Neural progenitor cell (in vitro differentiated cells): ENCODE measurements at regions not wholly inside any gene's neighbourhood (a gene's known extent, or its start where the extent isn't known, plus 50 kb on each side); places are given as distances from the start of the nearest gene placed in this dataset.

Experiments
- CTCF ChIP-seq: fragments of 200-600 bp; sonication (generic); IDR thresholded peaks from 2 replicates; pipeline ENCODE4 v1.5.1; 2017; ENCODE audit warnings: antibody characterized with exemption, mild to moderate bottlenecking
- EZH2 ChIP-seq: fragments of 200-600 bp; sonication (generic); IDR thresholded peaks from 2 replicates; pipeline ENCODE4 v1.6.1; 2017; ENCODE audit warnings: antibody characterized with exemption, mild to moderate bottlenecking, moderate library complexity

DNA sequence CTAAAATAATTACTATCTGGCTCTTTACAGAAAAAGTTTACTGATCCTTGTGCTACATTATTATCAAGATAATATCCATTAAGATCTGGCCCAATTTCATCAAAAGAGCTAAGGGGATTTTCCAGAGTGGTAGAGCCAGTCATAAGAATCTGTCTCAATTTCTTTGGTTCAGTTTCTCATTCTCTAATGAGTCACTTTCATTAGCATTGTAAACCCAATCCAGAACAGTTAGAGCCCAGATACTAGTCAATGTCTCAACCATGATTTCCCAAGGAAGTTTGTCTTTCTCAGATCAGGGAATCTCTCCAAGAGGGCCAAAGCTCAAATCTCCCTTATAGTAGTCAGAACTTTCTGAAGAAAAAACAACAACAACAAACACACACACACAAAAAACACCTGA lies 131.1 kb upstream of the PPP2R3A start:
- TF ChIP-seq CTCF (no peak), EZH2 (no peak)
